DOHH2 (cell line): ENCODE measurements at regions not wholly inside any gene's neighbourhood (a gene's known extent, or its start where the extent isn't known, plus 50 kb on each side); places are given as distances from the start of the nearest gene placed in this dataset.

ENCODE experiments used
- H3F3A ChIP-seq: fragments of 200-600 bp; sonication (generic), shearing (Covaris generic); 2 replicates; pipeline ENCODE4 v1.6.0; 2016; ENCODE audit warnings: antibody characterized with exemption, mild to moderate bottlenecking; ENCODE audit not compliant: control insufficient read depth, insufficient read depth
- H3K27ac ChIP-seq: fragments of 200-600 bp; sonication (generic); 2 replicates; pipeline ENCODE4 v1.5.1; 2014; ENCODE audit warnings: low read depth, mild to moderate bottlenecking, low read length, moderate library complexity
- H3K27me3 ChIP-seq: fragments of 200-600 bp; sonication (generic); 2 replicates; pipeline ENCODE4 v1.6.1; 2014; ENCODE audit warnings: mild to moderate bottlenecking, low read length, mixed read lengths; ENCODE audit not compliant: control insufficient read depth
- H3K36me3 ChIP-seq: fragments of 200-600 bp; sonication (generic); 2 replicates; pipeline ENCODE4 v1.6.1; 2014; ENCODE audit warnings: mild to moderate bottlenecking, low read length, moderate library complexity, mixed read lengths; ENCODE audit not compliant: control insufficient read depth
- H3K4me1 ChIP-seq: fragments of 200-600 bp; sonication (generic); 2 replicates; pipeline ENCODE4 v1.6.1; 2014; ENCODE audit warnings: mild to moderate bottlenecking, low read length, mixed read lengths; ENCODE audit not compliant: control insufficient read depth
- H3K4me2 ChIP-seq: fragments of 200-600 bp; sonication (generic); 2 replicates; pipeline ENCODE4 v1.6.0; 2014; ENCODE audit warnings: mild to moderate bottlenecking, low read length, moderate library complexity
- H3K4me3 ChIP-seq: fragments of 200-600 bp; sonication (generic); 2 replicates; pipeline ENCODE4 v1.5.1; 2014; ENCODE audit warnings: mild to moderate bottlenecking, low read length, mixed read lengths
- H3K79me2 ChIP-seq: fragments of 200-600 bp; sonication (generic); 2 replicates; pipeline ENCODE4 v1.6.1; 2014; ENCODE audit warnings: mild to moderate bottlenecking, low read length, mixed read lengths; ENCODE audit not compliant: control insufficient read depth
- H3K9me2 ChIP-seq: fragments of 200-600 bp; sonication (generic); replicated peaks from 2 replicates; pipeline ENCODE4 v1.6.1; 2014; ENCODE audit warnings: mild to moderate bottlenecking, low read length, mixed read lengths; ENCODE audit not compliant: control insufficient read depth
- H3K9me3 ChIP-seq: fragments of 200-600 bp; sonication (generic); 2 replicates; pipeline ENCODE4 v1.6.1; 2014; ENCODE audit warnings: antibody characterized with exemption, low read length, mixed read lengths; ENCODE audit not compliant: control insufficient read depth, insufficient read depth
- H4K20me1 ChIP-seq: fragments of 200-600 bp; sonication (generic); 2 replicates; pipeline ENCODE4 v1.6.0; 2014; ENCODE audit warnings: low read depth, mild to moderate bottlenecking, antibody characterized with exemption, low read length, moderate library complexity; ENCODE audit not compliant: control insufficient read depth, insufficient read depth
- CTCF ChIP-seq: fragments of 200-600 bp; sonication (generic); IDR thresholded peaks from one replicate; pipeline ENCODE4 v1.5.1; 2014; ENCODE audit warnings: antibody characterized with exemption, mild to moderate bottlenecking, low read depth, low read length; ENCODE audit not compliant: poor library complexity, severe bottlenecking
- EZH2phosphoT487 ChIP-seq: fragments of 200-600 bp; sonication (generic); IDR thresholded peaks from 2 replicates; pipeline ENCODE4 v1.6.1; 2017; ENCODE audit warnings: borderline replicate concordance, mild to moderate bottlenecking, antibody characterized with exemption, low read length, moderate library complexity, mixed read lengths

- Histone ChIP-seq H4K20me1 (no peaks in the 10 kb centered on the region), H3K79me2 (no peaks in the 10 kb centered on the region), H3K4me3 (no peak overlapping the region), H3K4me2 (no peak overlapping the region), H3K4me1 (no peaks in the 10 kb centered on the region), H3K27me3 (0 out of 2 replicates have a peak, but pooled peaks cover 3% of the 10 kb centered on the region), H3K9me2 (no peaks in the 10 kb centered on the region), H3K36me3 (no peaks in the 10 kb centered on the region), H3K9me3 (no peaks in the 10 kb centered on the region), H3F3A (no peaks in the 10 kb centered on the region), H3K27ac (no peak overlapping the region)
- TF ChIP-seq EZH2phosphoT487 = no peak
- no peak for TF ChIP-seq CTCF
Observed at GRCh38 chr6:138614151-138614550, 114.9 kb upstream of the NHSL1 start.

DNA sequence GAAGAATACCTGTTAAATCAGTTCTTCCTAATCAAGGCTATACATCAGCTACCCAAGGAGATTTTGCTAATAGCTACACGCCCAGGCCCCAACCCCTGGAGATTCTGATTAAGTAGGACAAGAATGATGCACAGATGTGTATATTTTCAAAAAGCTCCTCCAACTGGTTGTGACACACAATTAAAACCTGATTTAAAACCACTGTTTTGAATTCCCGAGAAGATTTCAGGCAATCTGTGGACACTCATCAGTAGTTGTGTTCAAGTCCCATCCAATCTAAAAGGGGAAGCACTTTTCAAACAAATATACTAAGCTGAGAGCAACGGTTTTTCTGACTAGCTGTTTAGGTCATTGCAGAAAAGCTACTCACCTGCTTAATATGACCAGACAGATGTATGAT lies 118.9 kb upstream of the NHSL1 start:
- Histone ChIP-seq H3K27me3 (0 out of 2 replicates have a peak, but pooled peaks cover 3% of the 10 kb centered on the region), H3K4me2 (no peak overlapping the region), H3K79me2 (no peaks in the 10 kb centered on the region), H3K9me3 (no peaks in the 10 kb centered on the region), H3K4me1 (no peaks in the 10 kb centered on the region), H3K36me3 (no peaks in the 10 kb centered on the region), H3F3A (no peaks in the 10 kb centered on the region), H3K4me3 (no peak overlapping the region), H3K27ac (no peak overlapping the region), H3K9me2 (no peaks in the 10 kb centered on the region), H4K20me1 (no peaks in the 10 kb centered on the region)
- no peak for TF ChIP-seq EZH2phosphoT487
- no peak for TF ChIP-seq CTCF

DNA sequence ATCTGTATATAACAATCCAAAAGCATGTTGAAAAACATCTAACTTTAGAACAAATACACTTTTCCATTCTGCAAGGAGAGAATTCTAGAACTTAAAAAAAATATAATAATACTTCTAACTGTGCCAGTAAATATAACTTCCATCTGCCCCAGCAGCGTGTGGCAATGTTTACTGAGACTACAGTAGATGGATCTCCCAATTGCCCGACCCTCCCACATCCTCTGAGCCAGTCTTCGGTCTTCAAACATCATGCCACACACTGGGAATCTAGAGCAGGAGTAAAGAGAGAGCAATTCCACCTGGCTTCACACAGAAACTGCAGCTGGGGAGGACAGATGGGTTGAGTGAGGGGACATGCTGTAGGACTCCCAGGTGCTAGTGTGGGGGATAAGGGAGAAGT lies 121.3 kb upstream of the NHSL1 start:
- H3K9me2 ChIP-seq = no peaks in the 10 kb centered on the region
- no peak for TF ChIP-seq EZH2phosphoT487
- TF ChIP-seq CTCF = no peak
- no peak overlapping the region for H3K4me3 ChIP-seq
- H3K79me2 ChIP-seq = no peaks in the 10 kb centered on the region
- no peaks in the 10 kb centered on the region for H3F3A ChIP-seq
- no peak overlapping the region for H3K4me2 ChIP-seq
- no peaks in the 10 kb centered on the region for H3K9me3 ChIP-seq
- H3K27me3 ChIP-seq = 0 out of 2 replicates have a peak, but pooled peaks cover 3% of the 10 kb centered on the region
- H3K36me3 ChIP-seq = no peaks in the 10 kb centered on the region
- H3K27ac ChIP-seq = no peak overlapping the region
- H3K4me1 ChIP-seq = no peaks in the 10 kb centered on the region
- H4K20me1 ChIP-seq = no peaks in the 10 kb centered on the region

- Histone ChIP-seq H3K27ac (no peak overlapping the region), H3K36me3 (no peaks in the 10 kb centered on the region), H3K27me3 (no peaks in the 10 kb centered on the region), H3K9me2 (no peaks in the 10 kb centered on the region), H3K4me2 (no peak overlapping the region), H3K9me3 (no peaks in the 10 kb centered on the region), H3K4me3 (no peak overlapping the region), H4K20me1 (no peaks in the 10 kb centered on the region), H3F3A (no peaks in the 10 kb centered on the region), H3K79me2 (no peaks in the 10 kb centered on the region), H3K4me1 (no peaks in the 10 kb centered on the region)
- TF ChIP-seq CTCF = no peak
- TF ChIP-seq EZH2phosphoT487 = no peak
Observed at GRCh38 chr6:138622967-138623366, 123.7 kb upstream of the NHSL1 start.
